Activated CD8-positive, alpha-beta memory T cell treated with anti-CD3 and anti-CD28 coated beads, Interleukin-2, amount 50 U/mL, for 48 hours (primary cell): ENCODE measurements at regions not wholly inside any gene's neighbourhood (a gene's known extent, or its start where the extent isn't known, plus 50 kb on each side); places are given as distances from the start of the nearest gene placed in this dataset.
"Not testable (repeated sequence)": the region's sequence is repeated elsewhere in the genome, so short reads cannot be mapped to it uniquely, and the experiment has no call there.

Source experiments
- DNase-seq: peaks from one replicate; pipeline ENCODE4 v3.0.0-alpha.2; 2020

DNA sequence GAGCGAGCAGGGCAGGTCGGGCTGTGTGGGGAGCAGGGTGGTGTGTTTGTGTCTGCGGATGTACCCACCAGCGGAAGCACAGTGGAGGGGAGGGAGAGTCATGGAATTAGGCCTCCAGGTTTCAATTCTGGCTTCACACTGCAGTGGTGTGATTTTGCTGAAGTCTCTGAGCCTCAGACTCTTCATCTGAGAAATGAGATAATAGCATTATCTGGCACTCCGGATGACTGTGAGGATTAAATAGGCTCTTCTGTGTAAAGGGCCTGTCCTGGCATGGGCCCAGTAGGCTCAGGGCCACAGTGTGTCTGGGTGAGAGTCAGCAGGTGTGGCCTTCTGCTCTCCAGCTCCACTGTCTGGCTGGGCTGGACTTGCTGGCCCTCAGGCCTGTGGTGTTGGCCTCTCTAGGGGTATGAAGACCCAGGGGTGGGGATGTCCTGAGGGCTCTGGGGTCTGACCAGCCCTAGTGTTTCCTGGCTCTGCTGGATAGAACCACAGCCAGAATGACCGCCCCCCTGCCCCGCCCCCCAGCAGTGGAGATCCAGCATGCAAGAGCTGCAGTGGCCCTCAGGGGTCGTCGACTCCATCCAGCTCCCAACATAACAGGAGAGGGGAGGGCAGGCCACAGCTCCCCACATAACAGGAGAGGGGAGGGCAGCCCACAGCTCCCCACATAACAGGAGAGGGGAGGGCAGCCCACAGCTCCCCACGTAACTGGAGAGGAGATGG is 178.6 kb downstream of the RPS24 start:
- no peak for DNase-seq

DNA sequence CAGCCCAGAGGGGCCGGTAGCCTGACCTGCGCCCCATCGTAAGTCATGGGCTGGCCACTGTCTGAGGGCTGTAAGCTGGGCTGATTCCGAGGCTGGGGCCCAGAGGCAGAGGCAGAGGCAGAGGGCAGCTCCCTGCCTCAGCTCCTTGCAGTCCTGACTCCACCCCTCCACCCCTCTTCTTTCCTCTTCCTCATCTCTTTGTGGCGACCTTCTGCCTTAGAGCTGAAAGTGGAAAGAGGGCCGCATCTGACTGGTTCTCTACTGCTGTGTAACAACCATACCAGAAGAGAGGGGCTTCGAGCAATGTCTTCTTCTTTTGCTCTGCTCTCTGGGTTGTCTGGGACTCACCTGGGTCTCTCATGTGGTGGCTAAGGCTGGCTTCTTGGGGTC is 179.1 kb downstream of the RPS24 start:
- DNase-seq, result no peak

DNA sequence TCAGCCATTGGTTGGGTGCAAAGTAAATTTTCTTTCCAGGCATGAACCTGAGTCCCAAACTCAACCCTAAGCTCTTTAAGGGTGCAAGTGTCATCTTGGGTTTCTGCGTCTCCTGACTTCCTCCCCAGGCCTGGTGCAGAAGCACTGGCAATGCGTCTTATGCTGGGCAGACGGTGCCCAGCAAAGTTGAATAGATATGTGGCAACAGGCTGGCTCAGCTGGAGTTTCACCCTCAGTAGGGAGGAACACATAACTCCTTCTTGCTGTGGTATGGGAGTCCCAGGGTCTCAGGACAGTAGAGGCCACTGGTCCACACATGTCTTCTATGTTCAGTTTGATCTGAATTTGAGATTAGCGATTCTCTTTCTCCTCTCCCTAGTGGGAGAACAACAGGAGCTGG is 181.3 kb downstream of the RPS24 start:
- DNase-seq, result no peak

DNA sequence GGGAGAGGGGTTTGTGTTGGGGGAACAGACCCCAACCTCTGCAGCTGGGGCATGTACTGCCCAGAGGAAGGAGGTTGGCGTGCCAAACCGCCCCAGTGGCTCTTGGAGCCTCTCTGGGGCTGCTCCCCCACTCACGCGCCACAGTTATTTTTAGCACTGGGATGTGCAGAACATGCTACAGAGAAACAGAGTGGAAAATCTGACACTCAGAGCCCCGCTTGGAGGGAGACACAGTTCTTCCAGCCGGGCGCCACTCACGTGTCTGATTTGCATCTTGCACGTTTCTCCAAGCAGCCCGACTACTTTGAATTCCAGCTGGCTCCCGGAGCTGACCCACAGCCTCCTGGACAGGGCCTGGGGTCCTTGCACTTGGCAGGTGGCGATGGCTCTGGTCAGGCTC is 182.0 kb downstream of the RPS24 start:
- no peak for DNase-seq

DNA sequence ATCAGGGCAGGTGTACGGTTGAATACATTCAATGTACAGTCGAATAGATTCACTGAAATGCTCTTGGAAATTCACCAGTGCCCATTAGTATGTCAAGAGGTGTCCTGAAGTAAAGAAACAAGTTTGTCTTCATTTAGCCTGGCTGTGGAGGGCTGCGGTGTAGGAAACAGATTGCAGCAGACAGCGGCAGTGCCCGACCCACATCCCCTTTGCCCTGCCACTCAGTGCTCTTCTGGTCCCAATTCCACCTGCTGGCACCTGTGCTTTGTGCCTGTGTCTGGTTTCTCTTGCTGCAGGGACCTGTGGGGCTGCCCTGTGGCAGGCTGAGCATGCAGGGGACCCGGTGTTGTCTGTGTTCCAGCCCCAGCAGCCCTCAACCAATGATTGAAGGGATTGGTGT is 183.7 kb downstream of the RPS24 start:
- no peak for DNase-seq

DNA sequence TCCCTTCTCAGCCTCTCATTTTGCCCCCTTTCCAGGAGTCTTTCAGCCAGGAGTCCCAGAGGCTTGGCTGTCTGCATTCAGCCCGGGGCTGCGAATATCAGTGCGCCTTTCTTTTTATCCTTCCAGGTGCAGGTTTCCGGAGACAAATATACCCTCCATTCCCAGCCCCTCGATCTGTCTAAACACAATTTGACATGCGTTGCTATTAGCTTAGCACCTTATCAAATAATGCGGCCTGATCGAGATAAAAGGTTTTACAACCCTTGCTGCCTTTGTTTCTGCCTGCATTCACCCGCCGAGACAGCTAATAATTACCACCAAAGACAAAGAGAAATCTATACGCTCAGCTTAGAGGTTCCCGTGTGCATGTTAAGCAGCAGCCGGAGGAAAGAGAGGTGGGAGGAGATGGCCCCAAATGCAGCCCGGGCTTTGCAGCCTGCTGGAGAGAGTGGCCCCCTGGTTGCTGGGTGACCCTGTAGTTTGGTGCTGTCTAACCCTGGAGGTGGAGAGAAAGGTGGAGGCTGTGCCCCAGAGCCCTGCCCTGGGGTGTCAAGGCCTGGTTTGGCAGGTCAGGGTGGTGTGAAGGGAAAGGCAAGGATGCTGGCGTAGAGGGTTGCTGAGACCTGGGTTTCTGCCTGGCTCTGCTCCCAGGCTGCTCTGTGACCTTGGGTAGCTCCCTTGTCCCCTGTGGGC is 185.3 kb downstream of the RPS24 start:
- DNase-seq, result no peak

DNA sequence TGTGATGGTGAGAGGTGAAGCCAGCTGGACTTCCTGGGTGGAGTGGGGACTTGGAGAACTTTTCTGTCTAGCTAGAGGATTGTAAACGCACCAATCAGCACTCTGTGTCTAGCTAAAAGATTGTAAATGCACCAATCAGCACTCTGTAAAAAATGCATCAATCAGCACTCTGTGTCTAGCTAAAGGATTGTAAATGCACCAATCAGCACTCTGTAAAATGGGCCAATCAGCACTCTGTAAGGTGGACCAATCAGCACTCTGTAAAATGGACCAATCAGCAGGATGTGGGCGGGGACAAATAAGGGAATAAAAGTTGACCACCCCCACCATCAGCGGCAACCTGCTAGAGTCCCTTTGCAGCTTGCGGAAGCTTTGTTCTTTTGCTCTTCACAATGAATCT is 185.9 kb downstream of the RPS24 start:
- not testable (repeated sequence) for DNase-seq

DNA sequence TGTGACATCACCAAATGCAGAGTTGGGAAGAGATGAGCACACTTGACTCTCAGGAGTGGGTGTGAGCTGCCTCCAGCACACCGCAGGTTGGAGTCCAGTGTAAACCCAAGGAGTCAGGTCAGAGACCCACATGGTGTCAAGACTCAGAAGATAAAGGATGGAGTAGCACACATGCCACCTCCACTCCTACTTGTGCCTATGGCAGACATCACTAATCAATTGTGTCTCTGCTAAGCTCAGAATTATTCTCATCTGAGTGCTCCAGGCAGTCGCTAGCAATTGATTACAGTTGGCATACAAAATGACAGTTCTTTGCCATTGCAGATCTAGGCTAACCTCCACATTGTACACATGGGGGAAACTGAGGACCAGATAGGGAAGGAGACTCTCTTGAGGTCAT is 187.1 kb downstream of the RPS24 start:
- no peak for DNase-seq

DNA sequence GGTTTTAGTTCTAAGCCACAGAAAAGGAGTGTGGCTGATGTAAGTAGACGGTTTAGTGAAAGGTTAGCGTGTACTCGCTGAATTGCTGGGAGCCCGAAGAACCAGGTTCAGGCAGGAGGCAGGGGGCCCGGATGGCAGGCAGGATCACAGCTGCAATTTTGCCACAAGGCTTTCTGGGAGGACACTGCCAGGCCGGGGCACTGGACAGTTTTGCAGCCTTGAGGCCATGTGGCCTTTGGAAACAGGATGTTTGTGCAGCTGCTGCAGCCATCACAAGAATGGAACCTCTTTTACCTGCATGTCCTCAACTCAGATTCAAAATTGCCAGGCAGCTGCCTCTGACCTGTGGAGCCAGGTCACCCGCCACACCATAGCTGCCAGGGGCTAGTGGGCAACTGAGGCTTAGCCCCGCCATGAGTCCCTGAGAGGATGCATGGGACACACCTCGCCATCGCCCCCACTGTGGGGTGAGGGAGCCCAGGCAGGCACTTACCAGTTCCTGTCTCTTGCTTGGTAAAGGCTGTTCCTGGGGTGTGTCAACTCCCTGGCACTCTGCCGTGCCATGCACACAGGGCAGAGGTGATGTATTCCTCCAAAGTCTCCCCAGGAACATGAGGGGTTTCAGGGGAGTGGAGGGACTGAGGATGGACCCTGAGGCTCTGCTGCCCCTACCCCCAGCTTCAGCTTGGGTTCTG is 188.6 kb downstream of the RPS24 start:
- no peak for DNase-seq

DNA sequence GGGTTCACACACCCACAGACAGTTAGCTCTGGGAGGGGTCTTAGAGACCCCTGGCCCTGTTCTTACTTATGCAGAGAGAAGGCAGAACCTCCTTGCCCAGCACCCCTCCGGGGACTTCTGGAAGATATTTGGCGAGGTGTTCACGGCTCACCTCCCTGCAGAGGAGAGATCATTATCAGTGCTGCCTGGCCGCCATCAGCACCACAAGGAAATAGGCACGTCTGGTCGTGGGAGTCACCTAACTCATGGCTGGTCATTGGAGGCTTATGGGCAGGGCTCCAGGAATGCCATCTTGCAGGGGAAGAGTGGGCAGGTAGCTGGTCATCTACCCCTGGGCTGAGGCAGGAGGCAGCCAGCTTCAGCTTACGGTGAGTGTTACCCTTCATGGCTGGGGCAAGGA is 189.4 kb downstream of the RPS24 start:
- DNase-seq, result no peak

DNA sequence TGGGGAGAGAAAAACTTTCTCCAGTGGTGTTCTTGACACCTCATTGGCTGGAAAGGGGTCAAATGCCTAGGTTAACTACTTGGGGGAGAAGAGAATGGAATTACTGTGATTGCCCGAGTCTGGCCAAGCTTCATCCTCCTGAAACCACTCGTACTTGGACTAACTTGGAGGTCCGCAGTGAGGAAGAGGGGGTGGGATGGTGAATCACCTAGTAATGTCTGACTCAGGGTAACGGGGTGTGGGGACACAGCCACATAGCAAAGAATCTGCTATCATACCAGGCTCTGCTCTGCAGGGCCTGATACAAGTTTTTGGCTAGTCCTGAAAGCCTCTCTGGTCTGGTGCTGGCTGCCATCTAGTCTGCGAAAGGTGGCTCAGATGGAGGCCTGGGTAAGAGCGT is 190.9 kb downstream of the RPS24 start:
- DNase-seq, result no peak

DNA sequence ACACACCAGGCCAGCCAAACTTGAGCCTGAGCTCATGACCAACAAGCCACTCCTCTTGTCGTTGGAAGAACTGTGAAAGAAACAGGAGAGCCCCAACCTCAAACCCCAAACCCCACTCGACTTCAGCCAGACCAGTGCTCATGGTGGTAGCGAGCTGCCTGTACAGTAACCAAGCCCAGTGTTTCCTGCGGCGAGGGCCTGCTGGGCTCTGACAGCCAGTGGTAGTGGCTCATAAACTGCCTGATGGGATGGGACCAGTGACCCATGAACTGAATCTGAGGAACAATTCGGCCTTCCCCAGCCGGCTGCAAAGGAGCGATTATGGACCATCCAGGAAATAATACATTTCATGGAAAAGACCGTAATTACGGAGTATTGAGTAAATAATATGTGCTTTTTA is 191.9 kb downstream of the RPS24 start:
- DNase-seq, result no peak

DNA sequence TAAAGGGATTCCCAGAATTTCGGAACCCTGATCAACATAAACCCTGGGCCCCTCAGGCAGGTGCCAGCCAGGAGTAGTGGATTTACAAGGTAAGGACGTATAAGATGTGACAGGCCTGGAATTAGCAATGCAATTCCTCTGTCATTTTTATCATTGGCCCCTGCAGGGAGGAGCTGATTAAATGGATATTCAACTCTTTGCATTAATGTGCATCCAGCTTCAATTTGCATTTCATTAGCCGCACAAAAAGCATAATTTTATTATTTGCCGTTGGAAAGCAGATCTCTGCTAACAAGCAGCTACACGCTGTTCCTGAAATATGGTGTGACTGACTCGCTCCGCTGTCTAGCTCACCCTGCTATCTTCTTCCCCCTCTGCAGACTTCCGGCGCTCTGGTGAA is 195.8 kb downstream of the RPS24 start:
- DNase-seq, result no peak

DNA sequence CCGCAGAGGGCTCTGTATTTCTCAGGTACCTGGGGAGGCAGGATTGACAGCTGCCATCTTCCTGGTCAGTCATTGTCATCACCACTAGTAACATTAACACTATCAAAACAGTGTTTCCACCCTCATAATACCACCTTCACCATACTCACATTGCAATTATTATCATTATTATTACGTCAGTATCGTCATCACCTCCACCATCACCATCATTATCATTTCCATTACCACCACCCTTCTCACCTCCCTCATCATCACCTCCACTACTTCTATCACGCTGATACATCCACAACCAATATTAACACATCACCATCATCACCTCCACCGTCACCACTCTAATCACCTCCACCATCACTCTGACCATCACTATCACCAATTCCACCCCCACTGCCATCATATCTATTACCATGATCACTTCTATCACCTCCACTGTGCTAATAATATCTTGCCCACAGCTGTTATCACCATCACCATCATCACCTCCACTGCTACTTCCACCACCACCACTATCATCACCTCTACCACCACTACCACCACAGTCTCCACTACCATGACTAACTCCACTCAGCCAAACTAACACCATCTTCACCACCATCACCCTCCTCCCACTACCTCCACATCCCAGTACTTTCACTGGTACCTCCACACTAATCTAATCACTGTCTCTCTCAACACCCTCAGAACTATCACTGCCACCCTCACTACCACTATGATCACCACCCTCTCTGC is 196.4 kb downstream of the RPS24 start:
- DNase-seq, result no peak

DNA sequence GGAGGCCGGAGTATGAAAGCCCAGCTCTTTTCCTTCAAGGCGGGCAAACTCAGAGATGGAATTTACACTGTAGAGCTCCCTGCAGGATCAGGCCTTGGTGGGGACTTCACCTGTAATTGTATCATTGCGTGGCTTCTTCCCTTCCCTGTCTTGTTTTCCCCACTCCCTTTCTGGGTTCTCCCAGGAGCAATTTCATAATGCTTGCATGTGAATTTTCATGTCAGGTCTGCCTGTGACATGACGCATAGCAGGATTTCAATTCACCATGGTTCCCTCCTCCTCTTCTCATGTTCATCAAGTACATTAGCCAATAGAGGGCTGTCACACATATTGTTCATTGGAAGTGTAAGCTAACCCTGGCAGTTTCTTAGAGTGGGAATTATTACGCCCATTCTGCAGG is 197.7 kb downstream of the RPS24 start:
- no peak for DNase-seq

DNA sequence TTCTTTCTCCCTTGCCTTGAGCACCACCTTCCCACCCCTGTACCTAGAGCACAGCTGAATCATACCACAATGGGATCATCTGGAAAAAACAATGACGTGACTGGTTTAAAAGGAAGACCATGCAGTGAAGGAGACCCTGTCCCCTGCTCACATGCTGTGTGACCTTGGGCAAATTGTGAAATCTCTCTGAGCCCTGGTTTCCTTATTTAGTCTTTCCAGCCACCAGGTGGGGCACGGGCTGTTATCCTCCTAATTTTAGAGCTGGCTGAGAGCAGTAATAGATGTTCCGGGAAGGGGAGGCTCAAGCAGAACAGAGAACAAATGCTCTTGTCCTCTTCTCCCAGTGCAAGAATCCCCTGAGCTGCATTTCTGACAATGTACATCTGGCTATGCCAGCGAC is 198.3 kb downstream of the RPS24 start:
- DNase-seq, result no peak

DNA sequence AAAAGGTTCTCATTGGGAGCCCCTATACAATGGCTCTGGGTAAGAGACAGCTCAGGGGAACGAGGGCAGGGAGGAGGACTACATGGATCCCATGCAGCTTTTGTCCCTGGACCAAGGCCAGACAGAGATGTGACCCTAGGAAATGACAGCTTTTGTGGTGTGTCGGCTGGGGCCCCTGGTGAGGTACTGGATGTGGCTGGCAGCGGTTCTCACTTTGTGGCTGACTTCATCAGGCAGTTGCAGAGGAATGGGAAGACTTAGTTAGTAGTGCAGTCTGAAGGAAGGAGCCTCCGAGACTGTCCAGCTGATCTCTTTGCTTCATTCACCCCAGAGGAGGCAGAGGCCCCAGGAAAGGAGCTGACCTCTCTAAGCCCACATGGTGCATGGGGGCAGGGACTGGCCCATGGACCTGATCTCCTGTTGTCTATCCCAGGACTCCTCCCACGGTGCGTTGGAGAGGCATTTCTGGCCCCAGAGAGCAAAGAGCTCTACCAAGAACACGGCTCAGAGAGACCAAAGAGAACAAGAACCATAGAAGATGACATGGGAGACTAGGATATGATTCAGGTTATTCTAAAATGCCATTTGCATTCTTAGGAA is 202.9 kb downstream of the RPS24 start:
- DNase-seq, result no peak

DNA sequence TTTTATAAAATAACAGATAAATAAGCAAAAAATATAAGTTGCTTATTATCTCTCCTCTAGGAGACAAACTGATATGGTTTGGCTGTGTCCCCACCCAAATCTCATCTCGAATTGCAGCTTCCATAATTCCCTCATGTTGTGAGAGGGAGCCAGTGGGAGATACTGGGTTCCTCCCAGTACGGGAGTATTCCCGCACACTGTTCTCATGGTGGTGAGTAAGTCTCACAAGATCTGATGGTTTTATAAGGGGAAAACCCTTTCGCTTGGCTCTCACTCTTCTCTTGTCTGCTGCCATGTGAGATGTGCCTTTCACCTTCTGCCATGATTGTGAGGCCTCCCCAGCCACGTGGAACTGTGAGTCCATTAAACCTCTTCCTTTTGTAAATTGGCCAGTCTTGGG is 204.3 kb downstream of the RPS24 start:
- DNase-seq, result not testable (repeated sequence)

DNA sequence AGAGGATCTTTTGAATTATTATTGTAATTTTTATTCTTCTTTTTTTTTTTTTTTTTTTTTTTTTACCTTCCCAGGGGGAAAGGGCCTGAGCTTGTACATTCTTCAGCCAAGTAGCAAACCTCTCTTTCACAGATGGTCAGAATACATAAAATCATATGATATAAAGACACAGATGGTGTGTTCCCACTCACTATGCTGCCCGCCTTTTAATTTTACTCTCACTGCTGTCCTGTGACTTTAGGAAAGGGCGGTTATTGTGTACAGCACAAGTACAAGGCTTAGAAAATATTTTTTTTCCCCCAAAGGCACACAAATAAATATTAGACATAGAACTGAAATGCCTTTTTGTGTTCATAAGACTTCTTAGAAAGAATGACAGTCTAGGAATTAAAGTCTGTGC is 213.6 kb downstream of the RPS24 start:
- no peak for DNase-seq

DNA sequence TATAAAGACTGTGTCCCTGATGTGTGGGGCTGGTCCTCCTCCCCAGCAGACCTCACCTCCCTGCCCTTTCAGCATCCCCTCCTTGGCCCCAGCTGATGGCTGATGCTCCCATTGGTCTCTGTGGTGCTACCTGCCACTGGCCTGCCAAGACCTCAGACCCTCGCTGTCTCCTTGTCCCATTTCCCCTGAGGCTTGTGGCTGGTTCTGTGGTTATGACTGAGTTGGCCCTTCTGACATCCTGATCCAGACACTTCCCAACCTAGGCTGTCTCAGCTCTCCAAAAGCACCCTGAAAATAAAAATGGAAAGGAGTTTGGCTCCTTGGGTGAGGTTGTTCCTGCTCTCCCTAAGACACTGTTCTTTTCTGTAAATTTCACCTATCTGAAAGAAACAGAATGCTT is 214.2 kb downstream of the RPS24 start:
- DNase-seq, result no peak

DNA sequence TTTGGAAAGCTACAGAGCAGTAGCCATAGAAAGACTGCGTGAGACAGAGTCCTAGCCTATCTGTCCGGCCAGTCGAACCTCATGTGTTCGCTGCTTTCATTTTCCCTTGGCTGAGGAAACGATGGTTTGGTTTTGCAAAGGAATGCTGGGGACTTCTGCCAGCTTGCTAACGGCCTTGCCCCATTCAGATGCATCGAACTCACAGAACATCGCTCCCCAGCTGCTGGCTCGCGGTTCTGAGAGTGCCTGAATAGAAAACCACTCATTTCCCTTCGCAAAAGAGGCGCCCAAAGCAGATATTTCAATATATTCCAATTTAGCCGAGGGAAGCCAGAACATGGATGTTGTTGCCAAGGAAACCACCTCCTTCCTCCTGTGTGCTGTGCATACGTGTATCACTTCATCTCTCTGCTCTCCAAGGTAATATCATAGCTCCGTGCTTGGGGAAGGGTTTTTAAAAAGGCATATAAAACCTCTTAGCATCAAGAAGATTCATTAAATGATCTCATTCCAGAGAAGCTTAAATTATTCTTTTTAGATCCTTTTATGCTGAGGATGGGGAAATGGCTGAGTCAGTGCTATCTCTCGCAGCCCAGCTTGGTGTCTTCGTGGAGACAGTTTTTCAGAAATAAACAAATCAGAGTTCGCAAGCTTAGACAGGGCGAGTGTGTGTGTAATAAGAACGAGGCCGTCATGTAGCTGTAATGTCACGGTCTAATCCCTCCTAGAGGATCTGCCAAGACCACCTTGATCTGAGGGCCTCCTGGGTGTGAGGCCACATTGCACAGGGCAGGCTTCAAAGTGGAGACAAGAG is 215.2 kb downstream of the RPS24 start:
- no peak for DNase-seq

DNA sequence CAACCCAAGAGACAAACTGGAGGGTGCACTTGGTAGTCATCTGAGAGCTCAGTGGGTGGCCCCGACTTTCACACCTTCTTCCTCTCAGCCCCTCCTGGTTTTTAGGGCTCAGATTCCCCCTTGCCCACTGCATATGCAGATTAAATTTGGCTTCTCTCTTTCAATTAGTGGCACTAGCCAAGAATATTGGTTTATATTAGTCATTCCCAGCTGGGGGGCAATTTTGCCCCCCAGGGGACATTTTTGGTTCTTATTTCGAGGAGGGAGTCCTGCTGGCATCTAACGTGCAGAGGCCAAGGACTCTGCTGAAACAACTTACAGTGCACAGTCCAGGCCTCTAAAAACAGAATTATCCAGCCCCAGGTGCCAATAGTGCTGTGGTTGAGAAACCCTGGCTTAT is 216.0 kb downstream of the RPS24 start:
- DNase-seq, result no peak
